GM23338 (cell line): ENCODE measurements at regions not wholly inside any gene's neighbourhood (a gene's known extent, or its start where the extent isn't known, plus 50 kb on each side); places are given as distances from the start of the nearest gene placed in this dataset.

Source experiments
- ATAC-seq: fragments of 200-7000 bp; cut with Tn5 transposase; 3 replicates; pipeline ENCODE4 v1.9.1; 2020
- DNase-seq: peaks from one replicate; pipeline ENCODE4 v3.0.0-alpha.2; 2015; ENCODE audit warnings: low spot score
- H2AFZ ChIP-seq: fragments of 200-600 bp; sonication (generic); 2 replicates; pipeline ENCODE4 v1.8.0; 2016; ENCODE audit warnings: antibody characterized with exemption, mild to moderate bottlenecking, moderate library complexity
- H3F3A ChIP-seq: fragments of 200-600 bp; sonication (generic); replicated peaks from 2 replicates; pipeline ENCODE4 v1.8.0; 2017; ENCODE audit warnings: antibody characterized with exemption, mixed run types, low read depth
- H3K27ac ChIP-seq: fragments of 200-600 bp; sonication (generic); 2 replicates; pipeline ENCODE4 v1.6.1; 2016; ENCODE audit warnings: low read depth
- H3K27me3 ChIP-seq: fragments of 200-600 bp; sonication (generic); 2 replicates; pipeline ENCODE4 v1.8.0; 2016; ENCODE audit warnings: mild to moderate bottlenecking, mixed run types, moderate library complexity; ENCODE audit not compliant: insufficient read depth
- H3K36me3 ChIP-seq: fragments of 200-600 bp; sonication (generic); 2 replicates; pipeline ENCODE4 v1.8.0; 2016; ENCODE audit warnings: mild to moderate bottlenecking; ENCODE audit not compliant: insufficient read depth
- H3K4me1 ChIP-seq: fragments of 200-600 bp; sonication (generic); 2 replicates; pipeline ENCODE4 v1.8.0; 2016; ENCODE audit warnings: mild to moderate bottlenecking, moderate library complexity; ENCODE audit not compliant: insufficient read depth
- H3K4me2 ChIP-seq: fragments of 200-600 bp; sonication (generic); 2 replicates; pipeline ENCODE4 v1.7.1; 2017; ENCODE audit warnings: mixed run types
- H3K4me3 ChIP-seq: fragments of 200-600 bp; sonication (generic); 2 replicates; pipeline ENCODE4 v1.6.1; 2016; ENCODE audit warnings: mixed run types
- H3K79me2 ChIP-seq: fragments of 200-600 bp; sonication (generic); replicated peaks from 2 replicates; pipeline ENCODE4 v1.8.0; 2017; ENCODE audit warnings: mild to moderate bottlenecking; ENCODE audit not compliant: insufficient read depth
- H3K9me2 ChIP-seq: fragments of 200-600 bp; sonication (generic); 2 replicates; pipeline ENCODE4 v1.8.0; 2017; ENCODE audit not compliant: insufficient read depth
- H4K20me1 ChIP-seq: fragments of 200-600 bp; sonication (generic); replicated peaks from 2 replicates; pipeline ENCODE4 v1.8.0; 2017; ENCODE audit warnings: mild to moderate bottlenecking; ENCODE audit not compliant: insufficient read depth
- H3K27ac Mint-ChIP-seq: 2 replicates; pipeline ENCODE4 v1.8.0; 2020; ENCODE audit warnings: inconsistent platforms, mild to moderate bottlenecking, moderate library complexity, mixed read lengths
- H3K27me3 Mint-ChIP-seq: 3 replicates; pipeline ENCODE4 v1.8.0; 2022; ENCODE audit warnings: low read depth, mild to moderate bottlenecking, moderate library complexity, mixed read lengths, inconsistent platforms; ENCODE audit not compliant: insufficient read depth, poor library complexity
- H3K36me3 Mint-ChIP-seq: 3 replicates; pipeline ENCODE4 v1.8.0; 2021; ENCODE audit warnings: low read depth, mild to moderate bottlenecking, inconsistent platforms, moderate library complexity, mixed read lengths
- H3K4me1 Mint-ChIP-seq: 3 replicates; pipeline ENCODE4 v1.8.0; 2020; ENCODE audit warnings: mild to moderate bottlenecking, inconsistent platforms, mixed read lengths
- H3K4me3 Mint-ChIP-seq: 3 replicates; pipeline ENCODE4 v1.8.0; 2021; ENCODE audit warnings: moderate library complexity, mild to moderate bottlenecking, inconsistent platforms, mixed read lengths
- H3K9me3 Mint-ChIP-seq: 3 replicates; pipeline ENCODE4 v1.8.0; 2020; ENCODE audit warnings: moderate library complexity, mild to moderate bottlenecking, inconsistent platforms, mixed read lengths
- CREB1 ChIP-seq: fragments of 250-450 bp; sonication (Bioruptor Pico); IDR thresholded peaks from 2 replicates; pipeline ENCODE4 v1.5.0; 2020; ENCODE audit warnings: low read depth, mild to moderate bottlenecking, moderate library complexity
- CTCF ChIP-seq, 2 experiments: fragments of 200-600 bp in 1 of 2; sonication (generic) in 1 of 2; conservative IDR thresholded peaks; 2 replicates each; pipeline versions ENCODE4 v1.5.1 to v1.6.1; 2016 to 2017; ENCODE audit warnings: antibody characterized with exemption in 2 of 2, low read depth in 2 of 2, mild to moderate bottlenecking in 2 of 2, moderate library complexity in 1 of 2
- ETS1 ChIP-seq: IDR thresholded peaks from 2 replicates; pipeline ENCODE4 v1.6.1; 2016; ENCODE audit warnings: antibody characterized with exemption
- EZH2phosphoT487 ChIP-seq: fragments of 200-600 bp; sonication (generic); IDR thresholded peaks from one replicate; pipeline ENCODE4 v1.8.1; 2018; ENCODE audit warnings: antibody characterized with exemption; ENCODE audit not compliant: unreplicated experiment
- JUNB ChIP-seq: IDR thresholded peaks from one replicate; pipeline ENCODE4 v1.6.1; 2016; ENCODE audit warnings: antibody characterized with exemption; ENCODE audit not compliant: unreplicated experiment
- POLR2AphosphoS5 ChIP-seq: IDR thresholded peaks from 2 replicates; pipeline ENCODE4 v1.6.1; 2016; ENCODE audit warnings: antibody characterized with exemption, low read depth
- REST ChIP-seq: IDR thresholded peaks from one replicate; pipeline ENCODE4 v1.6.1; 2018; ENCODE audit warnings: antibody characterized with exemption; ENCODE audit not compliant: unreplicated experiment
- ZNF331 ChIP-seq: fragments of 250-450 bp; sonication (Bioruptor Pico); IDR thresholded peaks from 2 replicates; pipeline ENCODE4 v1.5.0; 2020; ENCODE audit warnings: low read depth, mild to moderate bottlenecking, moderate library complexity
- ZNF462 ChIP-seq: fragments of 250-450 bp; sonication (Bioruptor Pico); IDR thresholded peaks from 2 replicates; pipeline ENCODE4 v1.5.0; 2020; ENCODE audit warnings: mild to moderate bottlenecking, moderate library complexity

GRCh38 chr1:14474856-14475255 lies 123.6 kb upstream of the KAZN start:
- TF ChIP-seq ETS1 (no peak), EZH2phosphoT487 (no peak), ZNF331 (CRISPR knock-in tag) (no peak), ZNF462 (CRISPR knock-in tag) (no peak), REST (no peak), CREB1 (CRISPR knock-in tag) (no peak), POLR2AphosphoS5 (no peak), CTCF (conservative IDR thresholded peaks at IDR 0.05; ENCODE audit: low read depth in 2 of 2) (no peak), JUNB (no peak)
- no peak overlapping the region for H3K4me3 ChIP-seq
- no peak overlapping the region for H2AFZ ChIP-seq
- no peak overlapping the region for H3K27ac Mint-ChIP-seq
- no peaks in the 10 kb centered on the region for H3K36me3 ChIP-seq
- ATAC-seq (no peak), DNase-seq (no peak)
- H3K79me2 ChIP-seq = no peaks in the 10 kb centered on the region
- no peaks in the 10 kb centered on the region for H4K20me1 ChIP-seq
- H3K4me1 ChIP-seq = no peaks in the 10 kb centered on the region
- H3F3A ChIP-seq = no peaks in the 10 kb centered on the region
- peaks cover 9% of the 10 kb centered on the region; the same call in 1 of the 2 replicates for H3K9me2 ChIP-seq
- no peak overlapping the region for H3K4me2 ChIP-seq
- H3K9me3 Mint-ChIP-seq = no peaks in the 10 kb centered on the region
- H3K4me3 Mint-ChIP-seq = no peak overlapping the region
- H3K36me3 Mint-ChIP-seq = no peaks in the 10 kb centered on the region
- no peak overlapping the region for H3K27ac ChIP-seq
- H3K27me3 ChIP-seq = no peaks in the 10 kb centered on the region
- no peaks in the 10 kb centered on the region for H3K27me3 Mint-ChIP-seq
- no peaks in the 10 kb centered on the region for H3K4me1 Mint-ChIP-seq
